IMR-90 (cell line): ENCODE measurements at regions not wholly inside any gene's neighbourhood (a gene's known extent, or its start where the extent isn't known, plus 50 kb on each side); places are given as distances from the start of the nearest gene placed in this dataset.

Experiments
- ATAC-seq: fragments of 200-7000 bp; cut with Tn5 transposase; 2 replicates; pipeline ENCODE4 v1.9.1; 2020; ENCODE audit warnings: low read depth, mild to moderate bottlenecking, moderate library complexity
- BruUV-seq: library from RNA; stranded (reverse); fragments of 400-500 nt; replicated peaks from 2 replicates; lab custom pipeline; 2021; lab: Mats Ljungman, UMichigan
- CTCF ChIA-PET: fragments of 300-600 bp; formaldehyde crosslinking; extraction: SDS; loops from one replicate; lab custom pipeline; 2021; ENCODE audit warnings: antibody characterized with exemption; lab: Yijun Ruan, JAX
- POLR2A ChIA-PET: fragments of 300-600 bp; sonication (Branson Sonifier 250); formaldehyde crosslinking; loops from one replicate; lab custom pipeline; 2022; ENCODE audit warnings: antibody characterized with exemption; ENCODE audit not compliant: unreplicated experiment; lab: Charles Lee
- DNase-seq: peaks from one replicate; pipeline ENCODE4 v3.0.0; 2013
- H2AFZ ChIP-seq: replicated peaks from 2 replicates; pipeline ENCODE3; 2013; ENCODE audit warnings: low read length, mild to moderate bottlenecking; ENCODE audit not compliant: poor library complexity
- H2AK5ac ChIP-seq: 2 replicates; pipeline ENCODE4 v1.6.1; 2013; ENCODE audit warnings: low read depth, low read length, inconsistent platforms
- H2AK9ac ChIP-seq: replicated peaks from 2 replicates; pipeline ENCODE3; 2013; ENCODE audit warnings: mild to moderate bottlenecking, low read depth, low read length, moderate library complexity; ENCODE audit not compliant: poor library complexity
- H2BK120ac ChIP-seq: 2 replicates; pipeline ENCODE4 v1.6.1; 2013; ENCODE audit warnings: low read depth, low read length, inconsistent platforms
- H2BK15ac ChIP-seq: 3 replicates; pipeline ENCODE4 v1.6.1; 2013; ENCODE audit warnings: low read depth, low read length, inconsistent platforms
- H2BK20ac ChIP-seq: 2 replicates; pipeline ENCODE4 v1.6.1; 2013; ENCODE audit warnings: low read depth, mild to moderate bottlenecking, inconsistent platforms, low read length, moderate library complexity
- H2BK5ac ChIP-seq: 2 replicates; pipeline ENCODE4 v1.6.1; 2013; ENCODE audit warnings: mild to moderate bottlenecking, low read depth, low read length, inconsistent platforms; ENCODE audit not compliant: poor library complexity, severe bottlenecking
- H3K14ac ChIP-seq: replicated peaks from 2 replicates; pipeline ENCODE4 v1.6.1; 2013; ENCODE audit warnings: low read depth, low read length, inconsistent platforms
- H3K18ac ChIP-seq: 2 replicates; pipeline ENCODE4 v1.6.1; 2013; ENCODE audit warnings: low read depth, low read length, control low read depth
- H3K23ac ChIP-seq: 2 replicates; pipeline ENCODE4 v1.6.1; 2013; ENCODE audit warnings: low read depth, low read length, inconsistent platforms
- H3K27ac ChIP-seq: 2 replicates; pipeline ENCODE4 v1.5.1; 2013; ENCODE audit warnings: mild to moderate bottlenecking, control low read depth, low read length; ENCODE audit not compliant: insufficient read depth
- H3K27me3 ChIP-seq: 2 replicates; pipeline ENCODE4 v1.6.1; 2013; ENCODE audit warnings: low read length; ENCODE audit not compliant: control insufficient read depth, insufficient read depth
- H3K36me3 ChIP-seq: 2 replicates; pipeline ENCODE4 v1.6.1; 2013; ENCODE audit warnings: low read length, mixed read lengths; ENCODE audit not compliant: control insufficient read depth, insufficient read depth
- H3K4ac ChIP-seq: 2 replicates; pipeline ENCODE4 v1.6.1; 2013; ENCODE audit warnings: low read depth, low read length, inconsistent platforms
- H3K4me1 ChIP-seq: 2 replicates; pipeline ENCODE4 v1.6.1; 2013; ENCODE audit warnings: low read length, mixed read lengths; ENCODE audit not compliant: control insufficient read depth, insufficient read depth
- H3K4me2 ChIP-seq: 2 replicates; pipeline ENCODE4 v1.6.1; 2013; ENCODE audit warnings: low read depth, mild to moderate bottlenecking, control low read depth, low read length, moderate library complexity
- H3K4me3 ChIP-seq: 2 replicates; pipeline ENCODE4 v1.5.1; 2013; ENCODE audit warnings: low read depth, mild to moderate bottlenecking, control low read depth, low read length, moderate library complexity; ENCODE audit not compliant: insufficient read depth
- H3K56ac ChIP-seq: 2 replicates; pipeline ENCODE4 v1.6.1; 2013; ENCODE audit warnings: low read length, inconsistent platforms; ENCODE audit not compliant: insufficient read depth; ENCODE audit errors: extremely low read depth
- H3K79me1 ChIP-seq, 2 experiments: 2 replicates each; pipeline ENCODE4 v1.6.1; 2013; ENCODE audit warnings: low read length in 2 of 2, inconsistent platforms in 1 of 2, low read depth in 1 of 2
- H3K9ac ChIP-seq: 2 replicates; pipeline ENCODE4 v1.6.1; 2013; ENCODE audit warnings: low read depth, low read length, control low read depth
- H3K9me1 ChIP-seq: 2 replicates; pipeline ENCODE4 v1.6.1; 2013; ENCODE audit warnings: low read length, inconsistent platforms; ENCODE audit not compliant: insufficient read depth
- H3K9me3 ChIP-seq: 2 replicates; pipeline ENCODE4 v1.6.1; 2013; ENCODE audit warnings: low read length; ENCODE audit not compliant: control insufficient read depth, insufficient read depth
- H4K20me1 ChIP-seq: 2 replicates; pipeline ENCODE4 v1.6.1; 2013; ENCODE audit warnings: low read length, inconsistent platforms; ENCODE audit not compliant: insufficient read depth
- H4K5ac ChIP-seq: 2 replicates; pipeline ENCODE4 v1.6.1; 2013; ENCODE audit warnings: mild to moderate bottlenecking, low read depth, low read length, control low read depth
- H4K8ac ChIP-seq, 2 experiments: 2 replicates each; pipeline ENCODE4 v1.6.1; 2013; ENCODE audit warnings: low read depth in 2 of 2, low read length in 2 of 2, control low read depth in 1 of 2, inconsistent platforms in 1 of 2
- H4K91ac ChIP-seq: 2 replicates; pipeline ENCODE4 v1.6.1; 2013; ENCODE audit warnings: low read depth, low read length, inconsistent platforms; ENCODE audit not compliant: insufficient read depth
- CEBPB ChIP-seq: IDR thresholded peaks from 2 replicates; pipeline ENCODE4 v1.6.1; 2012; ENCODE audit warnings: low read depth, low read length, improper control_type of control experiment
- MAZ ChIP-seq: IDR thresholded peaks from 2 replicates; pipeline ENCODE4 v1.6.1; 2012; ENCODE audit warnings: low read depth, mild to moderate bottlenecking, low read length, improper control_type of control experiment, moderate library complexity, borderline replicate concordance
- WGBS, 2 experiments: methylation state at CpG; one replicate each; pipeline versions ENCODE4 v1.1.5 to v1.1.7; 2013; ENCODE audit warnings: missing lambda C conversion rate in 2 of 2; ENCODE audit not compliant: insufficient read length in 1 of 2; ENCODE audit errors: extremely low coverage in 2 of 2; 5-methylcytosine and 5-hydroxymethylcytosine counted together
- dilution Hi-C: fragments of 300-500 bp; cut with HindIII; formaldehyde crosslinking; loops from one replicate; pipeline ENCODE4 v1.14.3; 2018; ENCODE audit warnings: low sequenced_read_pairs; ENCODE audit not compliant: unreplicated experiment
- in situ Hi-C: fragments of 300-500 bp; cut with MboI; formaldehyde crosslinking; loops from 3 replicates; pipeline ENCODE4 v1.14.3; 2019; ENCODE audit warnings: low sequenced_read_pairs, inconsistent platforms, mixed read lengths
- intact Hi-C: fragments of 100-400 bp; cut with micrococcal nuclease; formaldehyde crosslinking; loops from 2 replicates; pipeline ENCODE4 v1.10.0; 2022
- TF ChIP-seq, protein P1 (sequence below): conservative IDR thresholded peaks from 2 replicates; pipeline ENCODE4 v1.5.1; 2012; ENCODE audit warnings: mild to moderate bottlenecking, low read depth, low read length, improper control_type of control experiment

GRCh38 chr2:88829607-88830463 is 138.4 kb downstream of the RPIA start:
- Histone ChIP-seq H3K4me1 (no peaks in the 10 kb centered on the region), H3K27me3 (peaks cover 1% of the 10 kb centered on the region; the same call in 1 of the 2 replicates), H3K56ac (no peak overlapping the region), H2BK5ac (no peak overlapping the region), H3K9me1 (no peaks in the 10 kb centered on the region), H3K4ac (no peak overlapping the region), H3K4me3 (no peak overlapping the region), H3K4me2 (no peak overlapping the region), H3K27ac (no peak overlapping the region), H2AFZ (no peak overlapping the region), H3K14ac (no peak overlapping the region), H4K91ac (no peak overlapping the region), H4K8ac (no peak overlapping the region), H3K9ac (no peak overlapping the region), H3K36me3 (no peaks in the 10 kb centered on the region), H2BK15ac (no peak overlapping the region), H2AK5ac (no peak overlapping the region), H3K18ac (no peak overlapping the region), H2BK120ac (no peak overlapping the region), H4K20me1 (no peaks in the 10 kb centered on the region), H2AK9ac (no peak overlapping the region), H3K23ac (no peak overlapping the region), H3K9me3 (no peaks in the 10 kb centered on the region), H3K79me1 (no peaks in the 10 kb centered on the region), H2BK20ac (no peak overlapping the region), H4K5ac (no peak overlapping the region)
- in situ Hi-C loops = no loop called here
- WGBS, 2 experiments = 0% methylated on average over 1 of the region's 5 CpGs; no CpG with 5 or more reads in 1 of the 2 experiments
- ChIA-PET POLR2A (no interaction called here), CTCF (no interaction called here)
- TF ChIP-seq, protein P1, sequence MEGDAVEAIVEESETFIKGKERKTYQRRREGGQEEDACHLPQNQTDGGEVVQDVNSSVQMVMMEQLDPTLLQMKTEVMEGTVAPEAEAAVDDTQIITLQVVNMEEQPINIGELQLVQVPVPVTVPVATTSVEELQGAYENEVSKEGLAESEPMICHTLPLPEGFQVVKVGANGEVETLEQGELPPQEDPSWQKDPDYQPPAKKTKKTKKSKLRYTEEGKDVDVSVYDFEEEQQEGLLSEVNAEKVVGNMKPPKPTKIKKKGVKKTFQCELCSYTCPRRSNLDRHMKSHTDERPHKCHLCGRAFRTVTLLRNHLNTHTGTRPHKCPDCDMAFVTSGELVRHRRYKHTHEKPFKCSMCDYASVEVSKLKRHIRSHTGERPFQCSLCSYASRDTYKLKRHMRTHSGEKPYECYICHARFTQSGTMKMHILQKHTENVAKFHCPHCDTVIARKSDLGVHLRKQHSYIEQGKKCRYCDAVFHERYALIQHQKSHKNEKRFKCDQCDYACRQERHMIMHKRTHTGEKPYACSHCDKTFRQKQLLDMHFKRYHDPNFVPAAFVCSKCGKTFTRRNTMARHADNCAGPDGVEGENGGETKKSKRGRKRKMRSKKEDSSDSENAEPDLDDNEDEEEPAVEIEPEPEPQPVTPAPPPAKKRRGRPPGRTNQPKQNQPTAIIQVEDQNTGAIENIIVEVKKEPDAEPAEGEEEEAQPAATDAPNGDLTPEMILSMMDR = no peak
- TF ChIP-seq CEBPB = no peak
- no peak for TF ChIP-seq MAZ
- intact Hi-C loops = no loop called here
- DNase-seq (no peak), ATAC-seq (no peak)
- dilution Hi-C loops = no loop called here
- BruUV-seq = no TSS peak
